Right atrium auricular region (tissue), 2 donors: ENCODE measurements at regions not wholly inside any gene's neighbourhood (a gene's known extent, or its start where the extent isn't known, plus 50 kb on each side); places are given as distances from the start of the nearest gene placed in this dataset.
"Not testable (repeated sequence)": the region's sequence is repeated elsewhere in the genome, so short reads cannot be mapped to it uniquely, and the experiment has no call there.

Source experiments
- DNase-seq: peaks from one replicate; pipeline ENCODE4 v3.0.0-alpha.2; 2019; ENCODE audit warnings: low spot score
- H3K27ac ChIP-seq, 2 donors: fragments of 200-600 bp; sonication (generic); 1 replicate in 1 of 2; 2 replicates in 1 of 2; pipeline ENCODE4 v1.5.1; 2016 to 2019
- H3K27me3 ChIP-seq, 2 donors: fragments of 200-600 bp; sonication (generic); one replicate each; pipeline versions ENCODE4 v1.5.1 to v1.6.0; 2017 to 2019
- H3K36me3 ChIP-seq: fragments of 200-600 bp; sonication (generic); one replicate; pipeline ENCODE4 v1.5.1; 2016
- H3K4me1 ChIP-seq, 2 donors: fragments of 200-600 bp; sonication (generic); one replicate each; pipeline versions ENCODE4 v1.5.1 to v1.6.0; 2017 to 2019
- H3K4me3 ChIP-seq, 2 donors: fragments of 200-600 bp; sonication (generic); 1 replicate in 1 of 2; 2 replicates in 1 of 2; pipeline ENCODE4 v1.5.1; 2017 to 2019; ENCODE audit warnings: mild to moderate bottlenecking in 1 of 2, moderate library complexity in 1 of 2
- H3K9me3 ChIP-seq, 2 donors: fragments of 200-600 bp; sonication (generic); one replicate each; pipeline ENCODE4 v1.5.1; 2019
- TF ChIP-seq, protein P1 (sequence below), 2 donors: fragments of 200-600 bp; sonication (generic); IDR thresholded peaks; one replicate each; pipeline ENCODE4 v1.5.1; 2019; ENCODE audit warnings: antibody characterized with exemption in 2 of 2

DNA sequence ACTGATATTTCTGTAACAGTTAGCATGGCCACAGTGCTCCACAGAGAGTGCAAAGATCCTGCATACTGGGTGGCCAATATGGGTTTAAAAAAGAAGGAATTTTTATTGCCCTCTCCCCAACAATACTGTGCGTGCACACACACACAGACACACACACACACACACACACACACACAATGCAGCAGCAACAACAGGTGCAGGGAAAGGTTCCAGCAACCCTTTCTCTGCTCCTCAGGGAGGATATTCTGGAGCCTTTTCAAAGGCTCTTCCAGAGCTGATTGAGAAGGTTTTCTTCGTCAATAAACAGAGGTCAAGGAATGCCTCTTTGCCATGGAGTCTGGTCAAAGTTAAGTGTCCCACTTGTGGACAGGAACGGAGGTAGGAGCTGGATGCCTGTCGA lies 84.8 kb upstream of the ZFP42 start:
- DNase-seq: no peak
- TF ChIP-seq, protein P1, sequence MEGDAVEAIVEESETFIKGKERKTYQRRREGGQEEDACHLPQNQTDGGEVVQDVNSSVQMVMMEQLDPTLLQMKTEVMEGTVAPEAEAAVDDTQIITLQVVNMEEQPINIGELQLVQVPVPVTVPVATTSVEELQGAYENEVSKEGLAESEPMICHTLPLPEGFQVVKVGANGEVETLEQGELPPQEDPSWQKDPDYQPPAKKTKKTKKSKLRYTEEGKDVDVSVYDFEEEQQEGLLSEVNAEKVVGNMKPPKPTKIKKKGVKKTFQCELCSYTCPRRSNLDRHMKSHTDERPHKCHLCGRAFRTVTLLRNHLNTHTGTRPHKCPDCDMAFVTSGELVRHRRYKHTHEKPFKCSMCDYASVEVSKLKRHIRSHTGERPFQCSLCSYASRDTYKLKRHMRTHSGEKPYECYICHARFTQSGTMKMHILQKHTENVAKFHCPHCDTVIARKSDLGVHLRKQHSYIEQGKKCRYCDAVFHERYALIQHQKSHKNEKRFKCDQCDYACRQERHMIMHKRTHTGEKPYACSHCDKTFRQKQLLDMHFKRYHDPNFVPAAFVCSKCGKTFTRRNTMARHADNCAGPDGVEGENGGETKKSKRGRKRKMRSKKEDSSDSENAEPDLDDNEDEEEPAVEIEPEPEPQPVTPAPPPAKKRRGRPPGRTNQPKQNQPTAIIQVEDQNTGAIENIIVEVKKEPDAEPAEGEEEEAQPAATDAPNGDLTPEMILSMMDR (IDR thresholded peaks at IDR 0.05): no peak
- Histone ChIP-seq H3K4me1 (no peaks in the 10 kb centered on the region), H3K27me3 (no peaks in the 10 kb centered on the region), H3K27ac (no peak overlapping the region), H3K36me3 (no peaks in the 10 kb centered on the region), H3K4me3 (no peak overlapping the region), H3K9me3 (no peaks in the 10 kb centered on the region)

DNA sequence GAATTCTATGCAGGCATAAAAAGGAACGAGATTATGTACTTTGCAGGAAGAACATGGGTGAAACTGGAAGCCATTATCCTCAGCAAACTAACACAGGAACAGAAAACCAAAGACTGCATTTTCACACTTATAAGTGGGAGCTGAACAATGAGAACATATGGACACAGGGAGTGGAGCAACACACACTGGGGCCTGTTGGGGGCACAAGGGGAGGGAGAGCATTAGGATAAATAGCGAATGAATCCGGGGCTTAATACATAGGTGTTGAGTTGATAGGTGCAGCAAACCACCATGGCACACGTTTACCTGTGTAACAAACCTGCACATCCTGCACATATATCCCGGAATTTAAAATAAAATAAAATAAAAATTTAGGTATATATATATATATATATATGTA lies 80.2 kb upstream of the ZFP42 start:
- H3K27me3 ChIP-seq, DNase-seq, H3K36me3 ChIP-seq: not testable (repeated sequence)

DNA sequence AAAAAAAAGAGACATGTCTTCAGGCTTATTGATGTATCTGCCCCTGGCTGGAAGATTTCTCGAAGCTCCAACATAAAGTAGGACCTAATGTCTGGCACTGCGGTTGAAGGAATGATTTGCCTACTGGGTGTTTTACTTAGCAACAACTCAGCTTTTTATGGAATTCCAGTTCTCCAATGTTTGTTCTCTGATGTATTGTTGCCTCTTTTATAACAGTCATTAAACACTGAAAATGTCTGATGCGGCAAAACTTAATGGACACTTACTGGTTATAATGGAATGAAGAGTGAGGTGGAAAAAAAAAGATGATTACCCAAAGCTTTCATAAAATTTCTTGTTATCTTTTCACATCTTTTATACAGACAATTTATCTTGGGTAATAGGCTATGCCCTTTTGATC lies 75.6 kb upstream of the ZFP42 start:
- Histone ChIP-seq H3K9me3 (no peaks in the 10 kb centered on the region), H3K4me1 (no peaks in the 10 kb centered on the region), H3K36me3 (no peaks in the 10 kb centered on the region), H3K27me3 (no peaks in the 10 kb centered on the region), H3K27ac (no peak overlapping the region), H3K4me3 (no peak overlapping the region)
- DNase-seq: no peak
- TF ChIP-seq, protein P1 (IDR thresholded peaks at IDR 0.05): no peak

More for the DNA sequence above, 80.2 kb upstream of the ZFP42 start:
- not testable (repeated sequence) for H3K27ac ChIP-seq, H3K4me3 ChIP-seq, H3K9me3 ChIP-seq, H3K4me1 ChIP-seq

DNA sequence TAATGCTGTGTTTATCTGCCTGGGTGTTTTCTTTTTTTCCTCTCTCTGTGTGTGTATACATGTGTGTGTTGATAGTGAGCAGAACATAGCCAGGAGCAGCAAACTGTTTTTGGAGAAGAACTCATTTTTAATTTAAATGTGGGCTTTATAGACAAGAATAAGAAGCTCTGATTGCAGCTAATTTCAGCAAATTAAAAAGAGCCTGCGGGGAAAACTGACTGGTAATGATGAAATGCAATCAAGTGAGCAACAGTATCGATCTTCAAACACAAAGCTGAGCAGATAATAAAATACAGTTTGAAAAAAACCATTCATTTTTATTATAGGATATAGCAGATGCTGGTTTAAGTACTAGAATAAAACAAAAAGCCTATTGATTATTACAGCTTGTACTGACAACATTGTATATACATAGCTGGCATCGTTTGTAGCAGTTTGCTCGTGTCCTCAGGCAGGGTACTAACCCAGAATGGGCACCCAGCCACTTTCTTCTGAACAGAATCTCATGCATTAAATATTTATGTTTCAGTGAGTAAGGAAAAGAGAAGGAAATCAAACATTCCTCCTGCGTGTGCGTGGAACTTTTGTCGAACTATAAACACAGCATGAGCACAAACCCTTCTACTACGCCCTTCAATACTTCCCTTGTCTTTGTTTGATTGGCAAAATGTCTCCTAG lies 73.5 kb upstream of the ZFP42 start:
- Histone ChIP-seq H3K27ac (no peak overlapping the region), H3K27me3 (no peaks in the 10 kb centered on the region), H3K36me3 (no peaks in the 10 kb centered on the region), H3K4me3 (no peak overlapping the region), H3K9me3 (no peaks in the 10 kb centered on the region), H3K4me1 (no peaks in the 10 kb centered on the region)
- DNase-seq: no peak
- TF ChIP-seq, protein P1 (IDR thresholded peaks at IDR 0.05): no peak

DNA sequence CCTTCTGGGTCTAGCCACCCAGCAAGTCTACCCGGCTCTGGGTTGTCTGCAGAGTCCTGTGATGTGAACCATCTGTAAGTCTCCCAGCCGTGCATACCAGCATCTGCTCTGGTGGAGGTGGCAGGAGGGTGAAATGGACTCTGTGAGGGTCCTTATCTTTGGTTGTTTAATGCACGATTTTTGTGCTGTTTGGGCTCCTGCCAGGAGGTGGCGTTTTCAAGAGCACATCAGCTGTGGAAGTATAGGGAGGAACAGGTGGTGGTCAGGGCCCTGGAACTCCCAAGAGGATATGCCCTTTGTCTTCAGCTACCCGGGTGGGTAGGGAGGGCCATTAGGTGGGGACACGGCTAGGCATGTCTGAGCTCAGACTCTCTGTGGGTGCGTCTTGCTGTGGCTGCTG lies 66.5 kb upstream of the ZFP42 start:
- Histone ChIP-seq H3K27me3 (no peaks in the 10 kb centered on the region), H3K9me3 (no peaks in the 10 kb centered on the region), H3K4me3 (no peak overlapping the region), H3K36me3 (no peaks in the 10 kb centered on the region), H3K4me1 (no peaks in the 10 kb centered on the region), H3K27ac (no peak overlapping the region)
- no peak for DNase-seq
- TF ChIP-seq, protein P1 (IDR thresholded peaks at IDR 0.05): no peak

DNA sequence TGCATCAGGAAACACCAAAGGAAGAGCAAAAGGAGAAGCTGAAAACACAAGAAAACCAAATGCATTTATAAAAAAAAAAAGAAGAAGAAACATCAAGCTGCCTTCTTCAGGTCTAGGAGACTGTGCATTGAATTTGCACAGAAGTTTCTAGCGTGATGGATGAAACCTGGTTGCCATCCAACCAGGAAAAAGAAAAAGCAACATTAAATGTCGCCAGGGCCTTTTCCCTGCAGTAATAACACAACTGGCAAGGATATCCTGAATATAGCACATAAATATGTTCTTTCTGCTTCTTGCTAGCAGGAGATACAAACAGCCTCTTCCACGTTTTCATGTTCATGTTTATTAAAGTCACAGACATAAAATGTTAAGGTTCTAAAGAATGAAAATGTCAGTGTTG lies 60.8 kb upstream of the ZFP42 start:
- TF ChIP-seq, protein P1 (IDR thresholded peaks at IDR 0.05): no peak
- Histone ChIP-seq H3K9me3 (no peaks in the 10 kb centered on the region), H3K27ac (no peak overlapping the region), H3K4me1 (no peaks in the 10 kb centered on the region), H3K27me3 (no peaks in the 10 kb centered on the region), H3K4me3 (no peak overlapping the region), H3K36me3 (no peaks in the 10 kb centered on the region)
- DNase-seq: no peak
